HG03103 (cell line): ENCODE measurements at regions not wholly inside any gene's neighbourhood (a gene's known extent, or its start where the extent isn't known, plus 50 kb on each side); places are given as distances from the start of the nearest gene placed in this dataset.
A peak's percentile ranks its signal among the peaks of the same experiment; 100 is the strongest.
"Not testable (repeated sequence)": the region's sequence is repeated elsewhere in the genome, so short reads cannot be mapped to it uniquely, and the experiment has no call there.

Experiments
- ATAC-seq: cut with Tn5 transposase; IDR thresholded peaks from one replicate; pipeline ENCODE4 v1.9.1; 2021; ENCODE audit warnings: low read depth; ENCODE audit not compliant: unreplicated experiment

DNA sequence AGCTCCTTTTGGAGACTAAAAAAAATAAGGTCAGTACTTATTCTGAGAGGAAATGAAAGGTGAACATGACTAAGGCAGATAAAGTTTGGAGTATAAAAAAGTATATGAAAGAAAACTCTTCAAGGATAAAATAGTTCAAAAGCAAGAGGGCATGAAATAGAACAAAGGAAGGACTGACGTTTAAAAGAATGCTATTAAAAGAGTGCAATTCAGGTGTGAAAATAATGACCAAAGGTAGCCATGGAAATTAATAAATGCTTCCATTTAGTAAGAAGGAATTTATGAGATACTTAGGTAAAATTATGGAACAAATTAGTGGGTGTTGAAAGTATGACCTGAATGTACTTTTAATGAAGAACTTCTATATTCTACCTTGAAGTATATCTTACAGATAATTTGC lies 128.2 kb upstream of the WDFY3 start:
- no peak for ATAC-seq

GRCh38 chr4:85102606-85103005 lies 136.1 kb upstream of the WDFY3 start:
- no peak for ATAC-seq

GRCh38 chr4:85106166-85106565 lies 139.7 kb upstream of the WDFY3 start:
- no peak for ATAC-seq

DNA sequence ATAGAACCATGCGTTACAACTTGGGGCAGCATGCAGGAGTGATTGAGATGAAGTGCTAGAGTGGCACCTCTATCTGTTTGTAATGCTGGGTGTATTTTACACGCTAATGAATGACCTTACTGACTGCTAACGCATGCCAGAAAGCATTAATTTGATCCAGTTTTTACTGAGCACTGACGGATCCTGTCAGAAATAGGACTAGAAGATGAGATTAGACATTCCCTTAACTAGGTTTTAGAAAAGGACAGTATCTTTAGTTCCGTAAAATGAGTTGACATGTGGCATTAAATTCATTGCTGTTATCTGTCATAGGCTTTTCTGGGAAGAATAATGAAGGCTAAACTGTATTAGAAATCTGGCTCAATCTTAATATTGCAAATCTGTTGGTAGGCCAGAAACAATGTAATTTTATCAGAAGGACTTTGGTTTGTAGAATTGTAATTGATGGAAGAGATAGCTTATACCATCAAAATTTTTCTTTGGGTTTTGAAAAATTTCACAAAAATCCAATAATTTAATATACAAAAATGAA lies 140.4 kb upstream of the WDFY3 start:
- ATAC-seq, result no peak

GRCh38 chr4:85107553-85107952 lies 141.1 kb upstream of the WDFY3 start:
- no peak for ATAC-seq

DNA sequence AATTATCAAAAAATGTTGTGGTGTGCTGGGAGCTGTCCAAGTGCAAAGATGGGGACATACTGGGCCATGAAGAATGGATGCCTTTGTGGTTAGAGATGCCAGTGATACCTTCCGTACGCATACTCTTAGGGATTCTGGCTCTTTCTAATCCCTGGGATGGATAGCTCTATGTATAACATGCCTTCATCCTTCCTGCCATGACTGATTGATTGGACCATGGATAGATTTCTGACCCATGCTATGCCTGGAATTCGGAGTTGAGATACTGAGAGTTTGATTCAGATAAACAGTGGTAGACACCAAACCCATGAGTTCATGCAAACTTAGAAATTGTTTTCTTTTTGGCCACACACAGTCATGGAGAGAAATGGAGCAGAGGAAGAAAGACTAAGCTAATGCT lies 147.2 kb upstream of the WDFY3 start:
- no peak for ATAC-seq

DNA sequence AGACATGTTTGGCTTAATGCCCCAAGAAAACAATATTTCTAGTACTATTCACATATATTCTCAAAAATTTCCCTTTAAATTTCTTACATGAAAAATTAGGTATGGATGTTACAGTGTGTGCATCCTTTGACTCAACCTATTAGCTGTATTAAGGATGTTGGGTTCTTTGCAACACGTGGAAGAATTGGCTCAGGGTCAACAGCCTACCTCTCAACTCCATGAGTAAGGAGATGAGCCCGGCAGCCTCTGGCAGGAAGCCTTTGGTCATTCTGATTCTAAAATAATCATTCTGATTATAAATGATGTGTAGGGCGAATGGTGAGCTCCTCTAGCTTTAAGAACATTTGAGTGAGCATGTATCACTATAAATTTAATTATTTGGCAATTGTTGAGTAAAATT lies 148.0 kb upstream of the WDFY3 start:
- ATAC-seq, result no peak

GRCh38 chr4:85116008-85116407 lies 149.5 kb upstream of the WDFY3 start:
- no peak for ATAC-seq

- ATAC-seq, result no peak
Measured at GRCh38 chr4:85125688-85126087, 159.2 kb upstream of the WDFY3 start.

- ATAC-seq, result no peak
Measured at GRCh38 chr4:85126991-85127591, 160.6 kb upstream of the WDFY3 start.

DNA sequence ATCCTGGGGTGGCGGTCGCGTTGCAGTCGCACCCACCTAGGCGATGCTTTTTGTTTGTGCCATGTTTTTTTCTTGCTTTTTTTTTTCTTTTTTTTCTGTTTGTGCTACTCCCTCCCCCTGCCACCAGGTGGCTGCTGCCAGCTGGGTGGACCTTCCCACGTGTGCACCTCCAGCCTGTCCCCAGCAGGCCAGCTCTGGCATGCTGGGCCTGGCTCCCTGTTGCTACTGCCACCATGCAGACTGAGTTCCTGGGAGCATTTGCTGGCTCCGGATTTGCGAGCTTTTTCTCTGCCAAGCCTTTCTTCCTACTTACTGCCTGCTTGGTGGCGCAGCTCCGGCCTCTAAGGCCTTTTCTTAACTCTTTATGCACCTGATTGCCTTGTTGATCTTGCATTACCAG lies 161.2 kb upstream of the WDFY3 start:
- peak; percentile 96 for ATAC-seq

- ATAC-seq, result no peak
Measured at GRCh38 chr4:85128246-85129204, 162.0 kb upstream of the WDFY3 start.

- ATAC-seq, result not testable (repeated sequence)
Measured at GRCh38 chr4:85129354-85130125, 163.1 kb upstream of the WDFY3 start.

GRCh38 chr4:85132117-85132516 lies 165.6 kb upstream of the WDFY3 start:
- ATAC-seq, result no peak

DNA sequence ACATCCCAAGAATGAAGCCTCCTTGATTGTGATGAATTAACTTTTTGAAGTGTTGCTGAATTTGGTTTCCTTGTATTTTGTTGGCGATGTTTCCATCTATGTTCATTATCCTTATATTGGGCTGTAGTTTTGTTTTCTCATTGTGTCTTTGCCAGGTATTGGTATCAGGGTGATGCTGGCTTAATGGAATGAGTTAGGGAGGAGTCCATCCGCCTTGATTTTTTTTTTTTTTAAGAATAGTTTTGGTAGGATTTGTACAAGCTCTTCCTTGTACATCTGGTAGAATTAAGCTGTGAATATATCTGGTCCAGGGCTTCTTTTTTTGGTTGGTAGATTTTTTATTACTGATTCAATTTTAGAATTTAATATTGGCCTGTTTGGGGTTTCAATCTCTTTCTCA lies 166.1 kb upstream of the WDFY3 start:
- no peak for ATAC-seq

DNA sequence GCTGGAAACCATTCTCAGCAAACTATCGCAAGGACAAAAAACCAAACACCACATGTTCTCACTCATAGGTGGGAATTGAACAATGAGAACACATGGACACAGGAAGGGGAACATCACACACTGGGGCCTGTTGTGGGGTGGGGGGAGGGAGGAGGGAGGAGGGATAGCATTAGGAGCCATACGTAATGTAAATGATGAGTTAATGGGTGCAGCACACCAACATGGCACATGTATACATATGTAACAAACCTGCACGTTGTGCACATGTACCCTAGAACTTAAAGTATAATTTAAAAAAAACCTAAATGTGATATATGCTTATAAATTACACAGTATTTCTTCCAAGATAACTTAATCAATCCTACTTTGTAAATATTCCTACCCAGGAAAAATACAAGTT lies 173.3 kb upstream of the WDFY3 start:
- not testable (repeated sequence) for ATAC-seq

DNA sequence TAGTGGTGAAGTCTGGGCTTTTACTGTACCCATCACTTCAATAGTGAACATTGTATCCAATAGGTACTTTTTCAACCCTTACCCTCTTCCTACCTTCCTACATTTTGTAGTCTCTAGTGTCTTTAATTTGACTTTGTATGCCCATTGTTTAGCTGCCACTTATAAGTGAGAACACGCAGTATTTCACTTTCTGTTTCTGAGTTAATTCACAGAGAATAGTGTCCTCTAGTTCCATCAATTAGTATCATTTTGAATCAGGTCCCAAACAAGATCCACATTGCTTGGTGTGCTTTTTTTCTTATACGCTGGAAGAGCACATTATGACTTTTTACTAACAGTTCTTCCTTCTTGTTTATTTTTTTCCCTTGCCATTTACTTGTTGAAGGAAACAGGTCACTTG lies 176.0 kb upstream of the WDFY3 start:
- no peak for ATAC-seq

DNA sequence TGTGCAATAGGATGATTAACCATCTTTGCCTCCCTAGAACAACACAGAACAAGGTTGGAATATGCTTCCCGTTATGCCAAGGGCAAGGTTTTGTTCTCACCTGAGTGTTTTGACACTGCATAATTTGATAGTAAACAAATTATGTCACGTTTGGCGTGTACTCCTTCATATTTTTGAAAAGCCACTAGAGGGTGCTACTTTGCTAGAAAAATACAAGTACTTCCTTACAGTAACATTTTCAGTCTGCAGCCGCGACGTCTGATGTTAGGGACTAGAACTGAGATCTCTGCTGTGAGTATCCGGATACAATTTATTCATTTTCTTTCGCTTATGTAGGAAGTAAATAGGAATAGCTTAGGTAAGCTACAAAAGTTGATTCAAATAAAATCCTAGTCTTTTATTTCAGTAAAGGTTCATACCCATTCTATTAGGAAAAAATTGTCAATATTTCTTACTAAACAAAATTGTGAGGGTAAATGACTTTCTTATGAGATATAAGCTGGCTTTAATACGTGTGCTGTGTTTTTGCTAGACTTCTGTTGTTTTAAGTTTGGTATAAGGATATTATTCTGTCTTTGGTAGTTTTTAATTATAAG lies 181.1 kb upstream of the WDFY3 start:
- peak; percentile 88 for ATAC-seq

DNA sequence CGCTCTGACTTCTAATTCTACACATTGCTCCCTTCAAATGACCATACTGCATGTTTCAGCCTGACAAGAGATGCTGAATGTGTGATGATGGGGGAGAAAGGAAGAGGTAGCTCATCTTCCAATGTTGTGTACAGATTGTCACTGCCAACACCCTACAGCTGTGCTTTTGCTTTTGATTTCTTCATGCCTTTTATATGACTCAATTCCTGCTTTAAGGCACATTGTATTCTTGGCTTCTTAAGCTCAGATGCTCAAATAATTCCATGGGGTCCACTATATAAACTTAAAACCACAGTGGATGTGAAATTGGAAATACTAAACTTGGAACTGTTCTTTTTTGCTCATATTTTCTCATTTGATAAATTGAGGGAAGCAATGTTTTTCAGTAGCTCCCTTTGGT lies 183.2 kb upstream of the WDFY3 start:
- no peak for ATAC-seq

DNA sequence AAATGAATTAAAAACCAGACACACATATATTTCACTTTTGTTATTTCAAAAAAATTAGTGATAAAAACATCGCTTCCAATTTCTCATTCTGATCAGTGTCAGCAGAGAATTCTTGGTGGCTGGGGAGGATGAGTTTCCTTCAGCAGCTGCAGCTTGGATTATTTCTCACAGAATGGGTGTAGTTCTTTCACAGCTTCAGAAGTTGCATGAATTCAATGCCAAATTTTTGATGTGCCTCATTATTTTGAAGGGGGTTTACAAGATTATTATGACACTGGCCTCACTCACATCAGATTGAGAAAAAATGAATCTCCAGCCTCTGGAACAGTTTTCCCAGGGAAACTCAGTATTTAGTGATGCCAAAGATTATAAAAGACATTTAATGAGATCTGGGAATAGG lies 184.9 kb upstream of the WDFY3 start:
- ATAC-seq, result no peak

- no peak for ATAC-seq
Measured at GRCh38 chr4:85151786-85152185, 185.3 kb upstream of the WDFY3 start.
